AG04449 (cell line): ENCODE measurements at regions not wholly inside any gene's neighbourhood (a gene's known extent, or its start where the extent isn't known, plus 50 kb on each side); places are given as distances from the start of the nearest gene placed in this dataset.
"Not testable (repeated sequence)": the region's sequence is repeated elsewhere in the genome, so short reads cannot be mapped to it uniquely, and the experiment has no call there.

Source experiments
- CTCF ChIA-PET: fragments of 350-600 bp; formaldehyde crosslinking; extraction: SDS; loops from one replicate; lab custom pipeline; 2021; ENCODE audit warnings: antibody characterized with exemption; lab: Yijun Ruan, JAX
- POLR2A ChIA-PET: fragments of 400-600, 350-600 bp; formaldehyde crosslinking; extraction: SDS; loops from one replicate; lab custom pipeline; 2020; ENCODE audit warnings: antibody characterized with exemption, inconsistent platforms; lab: Yijun Ruan, JAX
- DNase-seq: peaks from one replicate; pipeline ENCODE4 v3.0.0-alpha.2; 2010; ENCODE audit warnings: low read depth, low spot score
- H3K4me3 ChIP-seq: 2 replicates; pipeline ENCODE4 v1.5.1; 2011; ENCODE audit warnings: low read depth, mild to moderate bottlenecking, control low read depth, low read length
- TF ChIP-seq, protein P1 (sequence below): IDR thresholded peaks from one replicate; pipeline ENCODE4 v1.5.1; 2011; ENCODE audit warnings: mild to moderate bottlenecking, moderate library complexity, low read length, control low read depth, inconsistent platforms; ENCODE audit not compliant: insufficient read depth; ENCODE audit errors: missing control alignments

DNA sequence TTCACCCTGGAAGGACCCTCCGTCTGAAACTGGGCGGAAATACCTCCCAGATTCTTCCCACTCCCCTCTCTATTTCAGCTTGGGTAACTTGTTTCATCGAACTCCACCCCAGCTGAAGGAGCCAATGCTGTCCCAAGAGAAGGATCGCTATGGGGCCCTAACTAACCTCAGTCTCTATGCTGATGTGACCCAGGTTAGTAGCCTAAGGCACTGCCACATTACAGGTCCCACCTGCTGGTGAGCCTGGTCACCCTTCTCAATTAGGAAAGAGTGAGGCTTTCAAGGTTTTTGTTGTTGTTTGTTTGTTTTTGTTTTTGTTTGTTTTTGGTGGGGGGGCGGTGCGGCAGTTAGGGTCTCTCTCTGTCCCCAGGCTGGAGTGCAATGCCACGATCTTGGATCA, 168.4 kb downstream of the OR2B2 start:
- DNase-seq, result no peak
- ChIA-PET CTCF (interaction anchor here (0.6 kb wide), 1 partner anchor 8 kb away, joined by 3 read pairs; no protein-coding TSS in a partner anchor), POLR2A (no interaction called here)
- no peak overlapping the region for H3K4me3 ChIP-seq
- TF ChIP-seq, protein P1, sequence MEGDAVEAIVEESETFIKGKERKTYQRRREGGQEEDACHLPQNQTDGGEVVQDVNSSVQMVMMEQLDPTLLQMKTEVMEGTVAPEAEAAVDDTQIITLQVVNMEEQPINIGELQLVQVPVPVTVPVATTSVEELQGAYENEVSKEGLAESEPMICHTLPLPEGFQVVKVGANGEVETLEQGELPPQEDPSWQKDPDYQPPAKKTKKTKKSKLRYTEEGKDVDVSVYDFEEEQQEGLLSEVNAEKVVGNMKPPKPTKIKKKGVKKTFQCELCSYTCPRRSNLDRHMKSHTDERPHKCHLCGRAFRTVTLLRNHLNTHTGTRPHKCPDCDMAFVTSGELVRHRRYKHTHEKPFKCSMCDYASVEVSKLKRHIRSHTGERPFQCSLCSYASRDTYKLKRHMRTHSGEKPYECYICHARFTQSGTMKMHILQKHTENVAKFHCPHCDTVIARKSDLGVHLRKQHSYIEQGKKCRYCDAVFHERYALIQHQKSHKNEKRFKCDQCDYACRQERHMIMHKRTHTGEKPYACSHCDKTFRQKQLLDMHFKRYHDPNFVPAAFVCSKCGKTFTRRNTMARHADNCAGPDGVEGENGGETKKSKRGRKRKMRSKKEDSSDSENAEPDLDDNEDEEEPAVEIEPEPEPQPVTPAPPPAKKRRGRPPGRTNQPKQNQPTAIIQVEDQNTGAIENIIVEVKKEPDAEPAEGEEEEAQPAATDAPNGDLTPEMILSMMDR, result no peak

DNA sequence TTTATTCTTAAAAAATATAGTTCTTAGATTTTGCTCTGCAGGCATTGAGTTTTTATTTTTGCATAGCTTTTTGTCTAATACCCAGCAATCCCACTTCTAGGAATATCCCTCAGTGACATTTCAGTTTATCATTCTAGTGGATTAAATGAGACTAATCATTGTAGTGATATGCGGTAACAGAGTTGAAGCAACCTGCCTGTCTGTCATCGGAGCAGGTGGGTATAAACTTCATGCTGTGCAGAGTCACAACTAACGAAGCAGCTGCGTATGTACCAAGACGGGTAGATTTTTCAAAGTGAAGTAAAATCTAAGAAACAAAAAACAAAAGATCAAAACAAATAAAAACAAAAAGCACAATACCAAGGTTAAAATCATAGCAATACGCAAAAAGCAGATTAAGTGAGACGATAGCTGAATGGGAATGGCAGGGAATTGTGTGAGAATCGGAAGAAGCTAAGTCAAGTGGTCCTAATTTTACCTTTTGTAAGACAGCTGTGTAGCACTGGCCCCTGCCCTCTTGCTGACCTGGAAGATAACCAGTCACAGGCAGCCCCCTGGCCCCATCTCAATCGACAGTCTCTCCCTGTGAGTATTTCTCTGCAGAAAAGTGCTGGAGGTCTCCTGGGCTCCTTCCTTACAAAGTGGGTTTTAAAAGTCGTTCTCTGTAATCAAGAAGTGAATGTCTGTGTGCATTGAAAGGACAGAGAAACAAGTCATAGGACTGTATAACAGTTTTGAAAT, 169.2 kb downstream of the OR2B2 start:
- no peak for DNase-seq
- H3K4me3 ChIP-seq, result no peak overlapping the region
- ChIA-PET POLR2A (no interaction called here), CTCF (interaction anchor here (1.6 kb wide), 1 partner anchor 9 kb away, joined by 7 read pairs; no protein-coding TSS in a partner anchor)
- TF ChIP-seq, protein P1, result no peak

DNA sequence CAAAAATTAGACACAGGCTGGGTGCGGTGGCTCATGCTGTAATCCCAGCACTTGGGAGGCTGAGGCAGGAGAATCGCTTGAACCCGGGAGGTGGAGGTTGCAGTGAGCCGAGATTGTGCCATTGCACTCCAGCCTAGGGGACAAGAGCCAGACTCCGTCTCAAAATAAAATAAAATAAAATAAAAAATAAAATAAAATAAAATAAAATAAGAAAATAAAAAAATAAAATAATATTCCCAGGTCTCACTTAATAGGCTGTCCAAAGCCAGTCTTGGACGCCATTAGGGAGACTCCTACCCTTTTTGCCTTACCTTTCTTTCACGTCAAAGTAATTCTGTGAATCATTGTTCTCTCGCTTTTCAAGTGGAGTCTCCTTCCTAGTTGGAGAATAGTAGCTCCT, 172.3 kb downstream of the OR2B2 start:
- DNase-seq, H3K4me3 ChIP-seq, POLR2A ChIA-PET: not testable (repeated sequence)
- CTCF ChIA-PET, result interaction anchor here (2.2 kb wide), 1 partner anchor 12 kb away, joined by 10 read pairs; no protein-coding TSS in a partner anchor

DNA sequence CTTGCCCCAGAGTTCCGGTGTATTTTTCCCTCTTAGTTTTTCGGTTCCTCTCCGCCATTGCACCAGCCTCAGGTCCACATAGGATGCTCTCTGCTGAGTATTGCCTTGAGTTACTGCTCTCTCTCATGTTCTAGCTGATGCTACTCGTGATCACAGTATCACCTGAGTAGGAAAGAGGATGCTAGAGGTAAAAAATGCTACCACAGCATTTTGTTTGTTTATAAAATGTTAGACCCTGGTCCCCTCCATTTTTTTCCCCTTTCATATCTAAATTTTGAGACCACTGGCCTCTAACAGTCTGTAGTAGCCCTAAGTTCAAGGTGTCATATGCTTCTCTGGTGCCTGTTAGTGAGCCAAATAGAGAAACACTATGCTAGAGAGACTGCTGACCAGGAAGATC, 175.5 kb downstream of the OR2B2 start:
- DNase-seq, result no peak
- ChIA-PET POLR2A (no interaction called here), CTCF (interaction anchor here (1.2 kb wide), 1 partner anchor 16 kb away, joined by 5 read pairs; no protein-coding TSS in a partner anchor)
- no peak overlapping the region for H3K4me3 ChIP-seq
- TF ChIP-seq, protein P1, result no peak

DNA sequence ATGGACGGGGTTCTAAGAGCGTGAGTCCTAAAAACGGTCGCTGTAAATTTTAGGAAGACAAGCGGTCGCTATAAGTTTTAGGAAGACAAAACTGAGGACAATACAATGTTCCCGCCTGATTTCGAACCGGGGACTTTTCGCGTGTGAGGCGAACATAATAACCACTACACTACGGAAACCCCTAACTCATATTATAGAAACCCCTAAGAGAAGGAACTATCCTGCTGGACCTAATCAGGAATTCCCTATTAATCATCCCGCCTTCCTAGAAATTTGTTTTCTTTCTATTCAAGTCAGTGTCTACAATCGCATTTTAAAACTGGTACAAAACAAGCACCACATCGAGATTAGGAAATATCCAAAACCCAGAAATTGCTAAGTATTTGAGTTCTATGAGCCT, 183.8 kb downstream of the OR2B2 start:
- H3K4me3 ChIP-seq, result no peak overlapping the region
- ChIA-PET POLR2A (no interaction called here), CTCF (no interaction called here)
- no peak for DNase-seq
- TF ChIP-seq, protein P1, result no peak

DNA sequence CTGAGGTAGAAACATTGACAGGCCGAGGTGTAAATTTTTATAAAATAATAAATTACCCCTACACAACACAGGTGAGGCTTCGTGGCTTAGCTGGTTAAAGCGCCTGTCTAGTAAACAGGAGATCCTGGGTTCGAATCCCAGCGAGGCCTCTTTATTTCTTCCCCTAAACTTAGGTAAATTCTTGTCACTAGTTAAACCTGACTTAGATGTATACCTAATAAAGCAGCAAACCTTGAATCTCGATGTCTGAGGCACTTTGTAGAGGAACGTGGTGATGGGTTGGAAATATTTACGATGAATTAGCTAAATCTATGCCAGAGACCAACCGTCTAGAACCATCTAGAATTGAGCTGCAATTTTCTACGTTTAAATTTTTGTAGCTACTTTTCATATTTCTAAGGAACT, 185.6 kb downstream of the OR2B2 start:
- ChIA-PET POLR2A (no interaction called here), CTCF (no interaction called here)
- no peak overlapping the region for H3K4me3 ChIP-seq
- DNase-seq, result no peak
- TF ChIP-seq, protein P1, result no peak
